ENCODE measurements at regions not wholly inside any gene's neighbourhood (a gene's known extent, or its start where the extent isn't known, plus 50 kb on each side); places are given as distances from the start of the nearest gene placed in this dataset.

DNA sequence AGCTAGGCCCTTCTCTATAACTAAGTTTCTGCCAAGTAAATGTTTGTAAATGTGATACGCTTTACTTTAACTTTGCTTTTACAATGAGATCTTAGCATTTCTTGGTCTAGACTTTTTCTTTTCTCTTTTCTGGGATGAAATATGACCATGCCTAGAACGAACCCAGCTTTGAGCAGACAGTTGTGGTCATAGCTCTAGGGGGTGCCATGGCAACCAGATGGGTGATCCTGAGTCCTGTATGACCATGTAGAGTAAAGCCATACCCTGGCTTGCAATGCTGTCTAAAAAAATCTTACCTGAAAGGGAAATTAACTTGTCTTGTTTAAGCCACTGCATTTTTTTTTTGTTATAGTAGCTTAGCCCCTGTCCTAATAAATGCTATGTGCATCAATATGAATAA, 956.3 kb downstream of the SLC4A3 start:
- no peak overlapping the region for H4K8ac ChIP-seq (ENCODE audit: low read depth, low read length)
- no peak overlapping the region for H3K18ac ChIP-seq (ENCODE audit: low read length)
- WGBS (ENCODE audit: extremely low coverage, insufficient coverage, low lambda C conversion rate) = no CpG with 5 or more reads among the region's 2 CpGs
- H3K23ac ChIP-seq (ENCODE audit: low read length) = no peak overlapping the region
- no peak for DNase-seq
- H3K4me2 ChIP-seq (ENCODE audit: low read length) = no peak overlapping the region
- no peak overlapping the region for H2BK120ac ChIP-seq (ENCODE audit: low read depth, low read length)
- H3K4me1 ChIP-seq (ENCODE audit: control insufficient read depth, low read depth, low read length) = no peaks in the 10 kb centered on the region
- no peaks in the 10 kb centered on the region for H3K36me3 ChIP-seq (ENCODE audit: control insufficient read depth, insufficient read depth, low read length)
- H3K4ac ChIP-seq (ENCODE audit: low read depth, low read length) = no peak overlapping the region
- no peaks in the 10 kb centered on the region for H3K79me2 ChIP-seq (ENCODE audit: control insufficient read depth, insufficient read depth, low read length)
- no peak overlapping the region for H3K27ac ChIP-seq (ENCODE audit: low read depth, low read length)
- no peaks in the 10 kb centered on the region for H3K27me3 ChIP-seq (ENCODE audit: insufficient read depth, low read length, poor library complexity)
- H2BK5ac ChIP-seq (ENCODE audit: low read length) = no peak overlapping the region
- H3K56ac ChIP-seq (ENCODE audit: low read length) = no peak overlapping the region
- H3K79me1 ChIP-seq (ENCODE audit: low read length) = no peaks in the 10 kb centered on the region
- no peak overlapping the region for H2BK15ac ChIP-seq (replicated peaks; ENCODE audit: low read depth)
- no peak overlapping the region for H2AK5ac ChIP-seq (ENCODE audit: low read length)
- no peak overlapping the region for H3K4me3 ChIP-seq (ENCODE audit: low read length)
- no peak overlapping the region for H4K5ac ChIP-seq (ENCODE audit: low read length)
- H3K9ac ChIP-seq (ENCODE audit: low read length) = no peak overlapping the region

DNA sequence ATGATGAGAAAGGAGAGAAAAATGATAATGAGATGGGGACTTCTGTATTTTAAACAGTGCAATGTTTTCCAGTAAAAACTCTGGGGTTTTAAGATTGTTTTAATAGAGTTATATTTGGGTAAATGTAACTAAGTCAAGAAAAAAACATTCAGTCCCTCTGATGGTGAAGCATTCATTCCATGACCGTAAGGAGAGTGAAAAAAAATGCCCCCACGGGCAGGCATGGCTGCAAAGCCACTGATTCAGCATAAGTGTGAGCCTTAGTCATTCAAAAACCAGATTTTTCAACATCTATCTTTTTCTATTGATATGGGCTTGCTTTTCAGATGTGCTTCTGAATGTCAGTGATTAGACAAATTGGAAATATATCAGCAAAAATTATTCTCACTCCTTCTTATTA, 957.8 kb downstream of the SLC4A3 start:
- Histone ChIP-seq H3K36me3 (ENCODE audit: control insufficient read depth, insufficient read depth, low read length) (no peaks in the 10 kb centered on the region), H4K8ac (ENCODE audit: low read depth, low read length) (no peak overlapping the region), H3K23ac (ENCODE audit: low read length) (no peak overlapping the region), H3K9ac (ENCODE audit: low read length) (no peak overlapping the region), H2BK5ac (ENCODE audit: low read length) (no peak overlapping the region), H3K4me2 (ENCODE audit: low read length) (no peak overlapping the region), H3K4me1 (ENCODE audit: control insufficient read depth, low read depth, low read length) (no peaks in the 10 kb centered on the region), H3K27ac (ENCODE audit: low read depth, low read length) (no peak overlapping the region), H4K5ac (ENCODE audit: low read length) (no peak overlapping the region), H3K79me2 (ENCODE audit: control insufficient read depth, insufficient read depth, low read length) (no peaks in the 10 kb centered on the region), H2BK15ac (replicated peaks; ENCODE audit: low read depth) (no peak overlapping the region), H3K56ac (ENCODE audit: low read length) (no peak overlapping the region), H2AK5ac (ENCODE audit: low read length) (no peak overlapping the region), H3K18ac (ENCODE audit: low read length) (no peak overlapping the region), H3K79me1 (ENCODE audit: low read length) (no peaks in the 10 kb centered on the region), H3K27me3 (ENCODE audit: insufficient read depth, low read length, poor library complexity) (no peaks in the 10 kb centered on the region), H2BK120ac (ENCODE audit: low read depth, low read length) (no peak overlapping the region), H3K4ac (ENCODE audit: low read depth, low read length) (no peak overlapping the region), H3K4me3 (ENCODE audit: low read length) (no peak overlapping the region)
- no CpG with 5 or more reads among the region's 2 CpGs for WGBS (ENCODE audit: extremely low coverage, insufficient coverage, low lambda C conversion rate)
- no peak for DNase-seq

DNA sequence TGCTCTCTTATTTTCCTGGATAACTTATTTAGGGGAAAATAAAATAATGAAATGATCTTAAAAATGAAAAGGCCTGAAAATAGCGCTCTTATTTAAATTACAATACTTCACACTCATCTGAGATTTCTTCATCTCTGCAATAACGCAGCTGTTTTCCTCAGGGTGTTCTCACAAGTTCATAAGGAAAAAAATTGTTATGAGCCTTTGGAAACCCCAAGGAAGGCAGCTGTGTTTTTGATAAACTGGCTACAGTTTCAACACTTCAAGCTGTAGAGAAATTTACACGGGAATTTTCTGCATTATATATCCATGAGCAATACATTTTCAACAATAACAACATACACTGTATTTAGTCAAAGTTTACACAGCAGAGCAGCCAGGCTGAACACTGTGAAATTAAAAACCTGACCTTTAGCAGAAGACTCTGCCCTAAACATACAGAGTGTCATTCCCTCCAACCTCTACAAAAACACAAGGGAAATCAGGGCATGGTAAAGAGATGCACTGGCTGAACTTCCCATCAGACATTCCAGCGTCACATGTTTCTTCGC, 959.6 kb downstream of the SLC4A3 start:
- H3K18ac ChIP-seq (ENCODE audit: low read length) = no peak overlapping the region
- H3K79me1 ChIP-seq (ENCODE audit: low read length) = no peaks in the 10 kb centered on the region
- H3K23ac ChIP-seq (ENCODE audit: low read length) = no peak overlapping the region
- H2BK15ac ChIP-seq (replicated peaks; ENCODE audit: low read depth) = no peak overlapping the region
- no peak overlapping the region for H4K8ac ChIP-seq (ENCODE audit: low read depth, low read length)
- no peaks in the 10 kb centered on the region for H3K79me2 ChIP-seq (ENCODE audit: control insufficient read depth, insufficient read depth, low read length)
- no peak for DNase-seq
- H3K36me3 ChIP-seq (ENCODE audit: control insufficient read depth, insufficient read depth, low read length) = no peaks in the 10 kb centered on the region
- no peak overlapping the region for H3K9ac ChIP-seq (ENCODE audit: low read length)
- H3K4me3 ChIP-seq (ENCODE audit: low read length) = no peak overlapping the region
- no peaks in the 10 kb centered on the region for H3K27me3 ChIP-seq (ENCODE audit: insufficient read depth, low read length, poor library complexity)
- WGBS (ENCODE audit: extremely low coverage, insufficient coverage, low lambda C conversion rate) = no CpG with 5 or more reads among the region's 5 CpGs
- no peak overlapping the region for H2BK5ac ChIP-seq (ENCODE audit: low read length)
- no peak overlapping the region for H3K4ac ChIP-seq (ENCODE audit: low read depth, low read length)
- H2BK120ac ChIP-seq (ENCODE audit: low read depth, low read length) = no peak overlapping the region
- no peak overlapping the region for H4K5ac ChIP-seq (ENCODE audit: low read length)
- H2AK5ac ChIP-seq (ENCODE audit: low read length) = no peak overlapping the region
- H3K56ac ChIP-seq (ENCODE audit: low read length) = no peak overlapping the region
- H3K27ac ChIP-seq (ENCODE audit: low read depth, low read length) = no peak overlapping the region
- no peaks in the 10 kb centered on the region for H3K4me1 ChIP-seq (ENCODE audit: control insufficient read depth, low read depth, low read length)
- H3K4me2 ChIP-seq (ENCODE audit: low read length) = no peak overlapping the region

DNA sequence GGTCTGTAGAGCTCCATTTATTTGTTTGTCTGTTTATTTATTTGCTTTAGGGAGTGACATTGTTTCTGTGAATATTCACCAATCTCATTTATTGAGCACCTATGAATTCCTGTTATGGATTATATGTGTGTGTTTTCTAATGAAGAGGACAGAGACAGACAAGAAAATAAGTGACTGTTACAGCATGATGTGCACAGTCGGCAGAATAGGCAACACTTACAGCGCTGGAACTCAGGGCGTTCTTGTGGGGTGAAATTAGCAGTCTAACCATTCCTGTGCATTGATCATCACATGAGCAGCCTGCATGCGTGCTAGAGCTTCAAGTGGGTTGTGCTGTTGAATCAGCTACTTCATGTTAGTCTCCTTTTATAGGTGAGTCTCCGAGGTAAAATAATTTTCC, 960.7 kb downstream of the SLC4A3 start:
- Histone ChIP-seq H4K5ac (ENCODE audit: low read length) (no peak overlapping the region), H4K8ac (ENCODE audit: low read depth, low read length) (no peak overlapping the region), H2AK5ac (ENCODE audit: low read length) (no peak overlapping the region), H2BK120ac (ENCODE audit: low read depth, low read length) (no peak overlapping the region), H3K23ac (ENCODE audit: low read length) (no peak overlapping the region), H3K4me2 (ENCODE audit: low read length) (no peak overlapping the region), H3K9ac (ENCODE audit: low read length) (no peak overlapping the region), H3K4me1 (ENCODE audit: control insufficient read depth, low read depth, low read length) (no peaks in the 10 kb centered on the region), H3K79me1 (ENCODE audit: low read length) (no peaks in the 10 kb centered on the region), H3K4ac (ENCODE audit: low read depth, low read length) (no peak overlapping the region), H3K27ac (ENCODE audit: low read depth, low read length) (no peak overlapping the region), H2BK15ac (replicated peaks; ENCODE audit: low read depth) (no peak overlapping the region), H3K27me3 (ENCODE audit: insufficient read depth, low read length, poor library complexity) (no peaks in the 10 kb centered on the region), H3K79me2 (ENCODE audit: control insufficient read depth, insufficient read depth, low read length) (no peaks in the 10 kb centered on the region), H3K18ac (ENCODE audit: low read length) (no peak overlapping the region), H3K36me3 (ENCODE audit: control insufficient read depth, insufficient read depth, low read length) (no peaks in the 10 kb centered on the region), H3K56ac (ENCODE audit: low read length) (no peak overlapping the region), H2BK5ac (ENCODE audit: low read length) (no peak overlapping the region), H3K4me3 (ENCODE audit: low read length) (no peak overlapping the region)
- WGBS (ENCODE audit: extremely low coverage, insufficient coverage, low lambda C conversion rate) = no CpG with 5 or more reads among the region's 5 CpGs
- DNase-seq = no peak

DNA sequence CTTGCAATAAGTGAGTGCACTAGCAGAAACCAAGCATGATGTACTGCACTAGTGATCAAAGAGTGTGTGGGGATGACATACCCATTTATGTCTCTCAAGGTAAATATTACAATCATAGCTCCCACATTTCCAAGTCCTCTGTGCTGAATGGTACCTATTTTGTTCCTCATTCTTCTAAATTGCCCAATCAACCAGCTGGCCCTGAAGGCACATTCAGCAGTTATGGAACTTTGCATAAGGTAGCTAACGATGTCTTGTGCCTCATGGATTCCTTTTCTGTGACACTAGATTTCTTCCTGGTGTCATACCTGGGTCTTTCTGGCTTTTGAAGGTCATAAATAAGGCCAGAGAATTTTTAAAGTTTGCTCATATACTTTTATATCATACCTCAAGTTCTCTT, 963.0 kb downstream of the SLC4A3 start:
- DNase-seq = no peak
- WGBS (ENCODE audit: extremely low coverage, insufficient coverage, low lambda C conversion rate) = no CpG with 5 or more reads among the region's 1 CpG

DNA sequence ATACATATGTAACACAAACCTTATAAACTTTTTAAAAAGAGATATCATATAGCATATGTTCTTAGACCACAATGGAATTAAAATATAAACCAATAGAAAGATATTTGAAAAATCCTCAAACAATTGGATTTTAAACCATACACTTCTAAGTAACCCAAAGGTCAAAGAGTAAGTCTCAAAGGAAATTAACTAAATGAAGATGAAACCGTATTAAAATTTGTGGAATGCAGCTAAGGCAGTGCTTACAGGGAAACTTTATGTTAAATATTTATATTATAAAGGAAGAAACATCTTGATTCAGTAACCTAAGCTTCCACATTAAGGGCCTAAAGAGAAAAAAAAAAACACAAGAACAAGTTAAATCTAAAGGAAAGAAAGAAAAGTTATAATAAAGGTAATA, 966.1 kb downstream of the SLC4A3 start:
- Histone ChIP-seq H3K4me1 (ENCODE audit: control insufficient read depth, low read depth, low read length) (no peaks in the 10 kb centered on the region), H3K79me2 (ENCODE audit: control insufficient read depth, insufficient read depth, low read length) (no peaks in the 10 kb centered on the region), H2AK5ac (ENCODE audit: low read length) (no peak overlapping the region), H2BK15ac (replicated peaks; ENCODE audit: low read depth) (no peak overlapping the region), H3K23ac (ENCODE audit: low read length) (no peak overlapping the region), H3K27ac (ENCODE audit: low read depth, low read length) (no peak overlapping the region), H3K27me3 (ENCODE audit: insufficient read depth, low read length, poor library complexity) (no peaks in the 10 kb centered on the region), H4K5ac (ENCODE audit: low read length) (no peak overlapping the region), H2BK5ac (ENCODE audit: low read length) (no peak overlapping the region), H3K9ac (ENCODE audit: low read length) (no peak overlapping the region), H3K4me3 (ENCODE audit: low read length) (no peak overlapping the region), H3K4ac (ENCODE audit: low read depth, low read length) (no peak overlapping the region), H3K18ac (ENCODE audit: low read length) (no peak overlapping the region), H4K8ac (ENCODE audit: low read depth, low read length) (no peak overlapping the region), H3K36me3 (ENCODE audit: control insufficient read depth, insufficient read depth, low read length) (no peaks in the 10 kb centered on the region), H2BK120ac (ENCODE audit: low read depth, low read length) (no peak overlapping the region), H3K56ac (ENCODE audit: low read length) (no peak overlapping the region), H3K79me1 (ENCODE audit: low read length) (no peaks in the 10 kb centered on the region), H3K4me2 (ENCODE audit: low read length) (no peak overlapping the region)
- no CpG with 5 or more reads among the region's 1 CpG for WGBS (ENCODE audit: extremely low coverage, insufficient coverage, low lambda C conversion rate)
- DNase-seq = no peak

More for the DNA sequence above, 963.0 kb downstream of the SLC4A3 start:
- H2BK5ac ChIP-seq (ENCODE audit: low read length) = no peak overlapping the region
- H4K8ac ChIP-seq (ENCODE audit: low read depth, low read length) = no peak overlapping the region
- no peak overlapping the region for H3K56ac ChIP-seq (ENCODE audit: low read length)
- H4K5ac ChIP-seq (ENCODE audit: low read length) = no peak overlapping the region
- no peak overlapping the region for H2AK5ac ChIP-seq (ENCODE audit: low read length)
- no peak overlapping the region for H3K4me3 ChIP-seq (ENCODE audit: low read length)
- H2BK120ac ChIP-seq (ENCODE audit: low read depth, low read length) = no peak overlapping the region
- H3K18ac ChIP-seq (ENCODE audit: low read length) = no peak overlapping the region
- no peak overlapping the region for H3K27ac ChIP-seq (ENCODE audit: low read depth, low read length)
- H3K4ac ChIP-seq (ENCODE audit: low read depth, low read length) = no peak overlapping the region
- no peaks in the 10 kb centered on the region for H3K79me1 ChIP-seq (ENCODE audit: low read length)
- H3K4me1 ChIP-seq (ENCODE audit: control insufficient read depth, low read depth, low read length) = no peaks in the 10 kb centered on the region
- H3K4me2 ChIP-seq (ENCODE audit: low read length) = no peak overlapping the region
- H3K9ac ChIP-seq (ENCODE audit: low read length) = no peak overlapping the region
- H3K79me2 ChIP-seq (ENCODE audit: control insufficient read depth, insufficient read depth, low read length) = no peaks in the 10 kb centered on the region
- no peaks in the 10 kb centered on the region for H3K27me3 ChIP-seq (ENCODE audit: insufficient read depth, low read length, poor library complexity)
- no peak overlapping the region for H2BK15ac ChIP-seq (replicated peaks; ENCODE audit: low read depth)
- H3K36me3 ChIP-seq (ENCODE audit: control insufficient read depth, insufficient read depth, low read length) = no peaks in the 10 kb centered on the region
- H3K23ac ChIP-seq (ENCODE audit: low read length) = no peak overlapping the region

Measured in mesendoderm (in vitro differentiated cells).